MM.1S (cell line): ENCODE measurements at regions not wholly inside any gene's neighbourhood (a gene's known extent, or its start where the extent isn't known, plus 50 kb on each side); places are given as distances from the start of the nearest gene placed in this dataset.

ENCODE experiments used
- DNase-seq: peaks from one replicate; pipeline ENCODE4 v3.0.0-alpha.2; 2015
- H2AFZ ChIP-seq: fragments of 300-600 bp; sonication (generic); 2 replicates; pipeline ENCODE4 v1.6.0; 2016; ENCODE audit warnings: antibody characterized with exemption, low read length
- H3F3A ChIP-seq: fragments of 300-600 bp; sonication (generic); 2 replicates; pipeline ENCODE4 v1.6.1; 2016; ENCODE audit warnings: mild to moderate bottlenecking, antibody characterized with exemption, low read length, moderate library complexity, mixed read lengths; ENCODE audit not compliant: insufficient read depth
- H3K27ac ChIP-seq: fragments of 300-600 bp; sonication (generic); 2 replicates; pipeline ENCODE4 v1.5.1; 2016; ENCODE audit warnings: mild to moderate bottlenecking, low read length
- H3K27me3 ChIP-seq: fragments of 300-600 bp; sonication (generic); replicated peaks from 2 replicates; pipeline ENCODE4 v1.6.0; 2016; ENCODE audit warnings: low read length; ENCODE audit not compliant: insufficient read depth
- H3K36me3 ChIP-seq: fragments of 300-600 bp; sonication (generic); replicated peaks from 2 replicates; pipeline ENCODE4 v1.6.1; 2016; ENCODE audit warnings: mild to moderate bottlenecking, low read length, mixed read lengths; ENCODE audit not compliant: insufficient read depth
- H3K4me1 ChIP-seq: fragments of 300-600 bp; sonication (generic); 2 replicates; pipeline ENCODE4 v1.6.1; 2016; ENCODE audit warnings: low read length, mixed read lengths
- H3K4me2 ChIP-seq: fragments of 300-600 bp; sonication (generic); 2 replicates; pipeline ENCODE4 v1.6.0; 2016; ENCODE audit warnings: low read depth, low read length
- H3K4me3 ChIP-seq: fragments of 300-600 bp; sonication (generic); 2 replicates; pipeline ENCODE4 v1.5.1; 2016; ENCODE audit warnings: low read length, mixed read lengths
- H3K79me2 ChIP-seq: fragments of 300-600 bp; sonication (generic); 2 replicates; pipeline ENCODE4 v1.6.1; 2016; ENCODE audit warnings: mixed run types, low read length, mixed read lengths
- H3K9ac ChIP-seq: fragments of 300-600 bp; sonication (generic); 2 replicates; pipeline ENCODE4 v1.6.1; 2016; ENCODE audit warnings: low read length, mixed read lengths
- H3K9me2 ChIP-seq: fragments of 300-600 bp; sonication (generic); replicated peaks from 2 replicates; pipeline ENCODE4 v1.6.1; 2016; ENCODE audit warnings: mild to moderate bottlenecking, low read length, mixed read lengths; ENCODE audit not compliant: insufficient read depth
- H3K9me3 ChIP-seq: fragments of 300-600 bp; sonication (generic); replicated peaks from 2 replicates; pipeline ENCODE4 v1.6.1; 2016; ENCODE audit warnings: mild to moderate bottlenecking, low read length, mixed read lengths; ENCODE audit not compliant: insufficient read depth
- H4K20me1 ChIP-seq: fragments of 300-600 bp; sonication (generic); 2 replicates; pipeline ENCODE4 v1.6.1; 2016; ENCODE audit warnings: mild to moderate bottlenecking, low read length, moderate library complexity, mixed read lengths; ENCODE audit not compliant: insufficient read depth
- EZH2 ChIP-seq: fragments of 300-600 bp; sonication (generic); optimal IDR thresholded peaks from 2 replicates; pipeline ENCODE3; 2017; ENCODE audit warnings: low read depth, mild to moderate bottlenecking, antibody characterized with exemption, low read length, mixed read lengths
- EZH2phosphoT487 ChIP-seq: fragments of 300-600 bp; sonication (generic); IDR thresholded peaks from 2 replicates; pipeline ENCODE4 v1.6.1; 2018; ENCODE audit warnings: antibody characterized with exemption, low read length
- TF ChIP-seq, protein P1 (sequence below): fragments of 300-600 bp; sonication (generic); IDR thresholded peaks from 2 replicates; pipeline ENCODE4 v1.5.1; 2016; ENCODE audit warnings: antibody characterized with exemption, low read length, mixed read lengths

DNA sequence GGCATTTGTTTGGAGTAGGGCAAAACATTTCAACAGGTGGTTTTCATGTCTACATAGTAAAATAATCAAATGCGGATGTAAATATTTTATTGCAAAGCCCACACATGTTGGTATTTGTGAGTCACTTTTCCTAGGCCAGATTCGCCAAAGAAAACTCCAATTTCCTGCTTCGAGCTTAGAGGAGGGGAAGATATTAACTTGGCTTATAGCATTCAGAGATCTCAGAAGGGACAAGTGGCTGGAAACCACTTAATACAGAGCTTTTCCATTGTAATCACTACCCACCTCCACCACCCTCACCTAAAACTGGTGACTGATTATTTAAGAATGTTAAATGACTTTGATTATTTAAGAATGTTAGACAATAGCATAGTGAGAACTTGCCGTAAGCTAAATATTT lies 530.6 kb upstream of the SPRY2 start:
- Histone ChIP-seq H3K36me3 (no peaks in the 10 kb centered on the region), H2AFZ (no peak overlapping the region)
- no peak for DNase-seq

DNA sequence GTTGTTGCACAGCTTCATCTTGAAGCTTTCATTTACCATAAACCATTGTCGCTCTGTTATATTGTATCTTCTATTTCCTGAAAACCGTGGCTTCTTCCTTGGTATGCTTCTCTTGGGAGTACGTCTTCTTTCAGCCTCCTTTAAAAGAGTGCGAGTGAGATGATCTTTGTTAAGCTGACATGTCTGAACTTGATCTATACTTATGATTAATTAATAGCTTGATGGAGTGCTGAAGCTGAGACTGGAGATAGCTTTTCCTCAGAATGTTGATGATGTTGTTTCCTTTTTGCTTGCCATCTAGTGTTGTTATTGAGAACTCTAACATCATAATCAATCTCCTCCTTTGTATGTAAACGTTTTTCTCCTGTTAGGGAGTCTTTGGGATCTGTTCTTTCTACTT lies 529.3 kb upstream of the SPRY2 start:
- no peaks in the 10 kb centered on the region for H3K9me2 ChIP-seq
- H3K4me1 ChIP-seq = no peaks in the 10 kb centered on the region
- no peak for DNase-seq
- no peaks in the 10 kb centered on the region for H3K36me3 ChIP-seq
- H3K27ac ChIP-seq = no peak overlapping the region
- no peaks in the 10 kb centered on the region for H3K79me2 ChIP-seq
- no peak overlapping the region for H3K4me2 ChIP-seq
- no peak overlapping the region for H2AFZ ChIP-seq
- H4K20me1 ChIP-seq = no peaks in the 10 kb centered on the region
- no peak overlapping the region for H3K4me3 ChIP-seq
- H3K9me3 ChIP-seq = no peaks in the 10 kb centered on the region
- no peaks in the 10 kb centered on the region for H3F3A ChIP-seq
- TF ChIP-seq EZH2phosphoT487 (no peak), EZH2 (no peak)
- TF ChIP-seq, protein P1, sequence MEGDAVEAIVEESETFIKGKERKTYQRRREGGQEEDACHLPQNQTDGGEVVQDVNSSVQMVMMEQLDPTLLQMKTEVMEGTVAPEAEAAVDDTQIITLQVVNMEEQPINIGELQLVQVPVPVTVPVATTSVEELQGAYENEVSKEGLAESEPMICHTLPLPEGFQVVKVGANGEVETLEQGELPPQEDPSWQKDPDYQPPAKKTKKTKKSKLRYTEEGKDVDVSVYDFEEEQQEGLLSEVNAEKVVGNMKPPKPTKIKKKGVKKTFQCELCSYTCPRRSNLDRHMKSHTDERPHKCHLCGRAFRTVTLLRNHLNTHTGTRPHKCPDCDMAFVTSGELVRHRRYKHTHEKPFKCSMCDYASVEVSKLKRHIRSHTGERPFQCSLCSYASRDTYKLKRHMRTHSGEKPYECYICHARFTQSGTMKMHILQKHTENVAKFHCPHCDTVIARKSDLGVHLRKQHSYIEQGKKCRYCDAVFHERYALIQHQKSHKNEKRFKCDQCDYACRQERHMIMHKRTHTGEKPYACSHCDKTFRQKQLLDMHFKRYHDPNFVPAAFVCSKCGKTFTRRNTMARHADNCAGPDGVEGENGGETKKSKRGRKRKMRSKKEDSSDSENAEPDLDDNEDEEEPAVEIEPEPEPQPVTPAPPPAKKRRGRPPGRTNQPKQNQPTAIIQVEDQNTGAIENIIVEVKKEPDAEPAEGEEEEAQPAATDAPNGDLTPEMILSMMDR = no peak
- no peaks in the 10 kb centered on the region for H3K27me3 ChIP-seq
- H3K9ac ChIP-seq = no peak overlapping the region

More for the DNA sequence above, 530.6 kb upstream of the SPRY2 start:
- Histone ChIP-seq H3K4me2 (no peak overlapping the region), H4K20me1 (no peaks in the 10 kb centered on the region), H3K9ac (no peak overlapping the region), H3K9me3 (no peaks in the 10 kb centered on the region), H3K79me2 (no peaks in the 10 kb centered on the region), H3K9me2 (no peaks in the 10 kb centered on the region), H3K27ac (no peak overlapping the region), H3K4me1 (no peaks in the 10 kb centered on the region), H3K4me3 (no peak overlapping the region), H3K27me3 (no peaks in the 10 kb centered on the region), H3F3A (no peaks in the 10 kb centered on the region)
- no peak for TF ChIP-seq EZH2phosphoT487
- TF ChIP-seq EZH2 = no peak
- TF ChIP-seq, protein P1 = no peak

DNA sequence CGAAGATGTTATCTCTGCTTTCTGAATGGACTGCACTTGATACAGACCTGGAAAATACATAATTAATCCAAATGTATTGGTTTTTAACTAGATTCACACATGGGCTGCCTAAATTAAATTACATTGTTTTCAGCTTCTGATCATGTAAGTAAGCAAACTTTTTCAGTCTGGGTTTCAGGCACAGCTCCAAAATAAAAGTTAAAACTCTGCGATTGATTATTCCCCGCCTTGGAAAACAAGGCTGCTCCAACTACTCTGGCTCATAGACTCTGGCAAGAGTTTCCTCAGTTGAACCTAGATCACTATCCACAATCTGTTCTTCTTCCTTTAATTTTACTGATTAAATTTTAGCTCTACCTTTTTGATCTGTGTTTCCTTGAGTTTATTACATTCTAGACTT lies 526.0 kb upstream of the SPRY2 start:
- Histone ChIP-seq H3K9me3 (no peaks in the 10 kb centered on the region), H3K4me1 (no peaks in the 10 kb centered on the region), H3K27me3 (no peaks in the 10 kb centered on the region), H2AFZ (no peak overlapping the region), H3K27ac (no peak overlapping the region), H3K9ac (no peak overlapping the region), H3K4me2 (no peak overlapping the region), H3K9me2 (no peaks in the 10 kb centered on the region), H4K20me1 (no peaks in the 10 kb centered on the region), H3F3A (no peaks in the 10 kb centered on the region), H3K36me3 (no peaks in the 10 kb centered on the region), H3K4me3 (no peak overlapping the region), H3K79me2 (no peaks in the 10 kb centered on the region)
- TF ChIP-seq EZH2phosphoT487 = no peak
- no peak for TF ChIP-seq EZH2
- TF ChIP-seq, protein P1 = no peak
- no peak for DNase-seq

- Histone ChIP-seq H3K4me3 (no peak overlapping the region), H2AFZ (no peak overlapping the region), H3K79me2 (no peaks in the 10 kb centered on the region), H3K27ac (no peak overlapping the region), H3K9me3 (no peaks in the 10 kb centered on the region), H3K36me3 (no peaks in the 10 kb centered on the region), H4K20me1 (no peaks in the 10 kb centered on the region), H3K9ac (no peak overlapping the region), H3K27me3 (no peaks in the 10 kb centered on the region), H3K4me2 (no peak overlapping the region), H3F3A (no peaks in the 10 kb centered on the region), H3K9me2 (no peaks in the 10 kb centered on the region), H3K4me1 (no peaks in the 10 kb centered on the region)
- no peak for DNase-seq
- TF ChIP-seq EZH2 = no peak
- TF ChIP-seq, protein P1 = no peak
- no peak for TF ChIP-seq EZH2phosphoT487
Measured at GRCh38 chr13:80865329-80865728, 524.4 kb upstream of the SPRY2 start.
